ENCODE measurements at regions not wholly inside any gene's neighbourhood (a gene's known extent, or its start where the extent isn't known, plus 50 kb on each side); places are given as distances from the start of the nearest gene placed in this dataset.

DNA sequence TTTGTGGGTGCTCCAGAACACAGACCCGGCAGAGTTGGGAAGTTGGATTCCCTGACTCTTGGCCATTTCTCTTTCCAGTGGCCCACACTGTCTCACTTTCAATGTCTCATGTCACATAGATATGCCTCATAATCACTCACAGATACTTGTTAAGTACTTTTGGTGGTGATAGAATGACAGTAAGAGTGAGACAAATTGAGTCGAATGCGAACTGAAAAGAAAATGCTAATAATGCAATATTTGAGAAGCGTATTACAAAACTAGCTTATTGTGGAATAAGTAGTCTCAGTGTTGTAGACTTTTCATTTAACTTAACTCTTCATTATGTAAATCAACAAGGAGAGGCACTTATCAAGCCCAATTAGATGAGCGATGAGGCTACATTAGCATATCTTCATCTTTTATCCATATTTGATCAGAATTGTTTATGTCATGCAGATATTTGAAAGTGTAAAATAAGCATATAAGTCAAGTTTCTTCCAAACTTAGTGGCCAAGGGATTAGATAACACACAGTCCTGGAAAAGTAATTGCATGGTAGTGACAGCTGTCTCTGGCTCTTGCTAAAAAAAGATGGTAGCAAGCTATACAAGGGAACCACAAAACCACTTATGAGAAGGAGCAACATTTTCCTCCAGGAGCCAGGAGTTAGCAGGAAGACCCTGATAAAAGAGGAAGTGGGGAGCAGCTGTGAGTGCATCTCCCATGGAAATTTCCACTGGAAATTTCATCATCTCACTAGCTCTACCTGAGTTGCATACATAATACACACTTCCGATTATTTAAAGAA is 243.6 kb downstream of the ARRDC4 start:
- DNase-seq, result no peak

DNA sequence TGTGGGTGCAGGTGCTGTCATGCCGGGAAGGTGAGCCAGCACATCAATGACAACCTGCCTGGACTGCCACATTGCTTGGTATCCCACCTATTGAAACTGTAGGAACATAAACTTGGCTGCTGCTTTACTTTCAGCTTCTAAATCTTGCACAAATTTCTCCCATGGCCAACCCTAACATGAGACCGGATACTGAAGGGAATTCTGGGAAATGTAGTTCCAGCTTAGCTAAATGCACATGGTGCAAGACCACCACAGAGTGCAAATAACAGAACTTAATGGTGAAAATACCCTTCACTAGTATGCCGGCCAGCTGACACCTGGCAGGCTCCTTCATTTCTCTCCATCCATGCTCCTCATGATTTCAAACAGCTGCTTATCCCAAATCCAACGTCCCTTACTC is 247.4 kb downstream of the ARRDC4 start:
- DNase-seq, result no peak

DNA sequence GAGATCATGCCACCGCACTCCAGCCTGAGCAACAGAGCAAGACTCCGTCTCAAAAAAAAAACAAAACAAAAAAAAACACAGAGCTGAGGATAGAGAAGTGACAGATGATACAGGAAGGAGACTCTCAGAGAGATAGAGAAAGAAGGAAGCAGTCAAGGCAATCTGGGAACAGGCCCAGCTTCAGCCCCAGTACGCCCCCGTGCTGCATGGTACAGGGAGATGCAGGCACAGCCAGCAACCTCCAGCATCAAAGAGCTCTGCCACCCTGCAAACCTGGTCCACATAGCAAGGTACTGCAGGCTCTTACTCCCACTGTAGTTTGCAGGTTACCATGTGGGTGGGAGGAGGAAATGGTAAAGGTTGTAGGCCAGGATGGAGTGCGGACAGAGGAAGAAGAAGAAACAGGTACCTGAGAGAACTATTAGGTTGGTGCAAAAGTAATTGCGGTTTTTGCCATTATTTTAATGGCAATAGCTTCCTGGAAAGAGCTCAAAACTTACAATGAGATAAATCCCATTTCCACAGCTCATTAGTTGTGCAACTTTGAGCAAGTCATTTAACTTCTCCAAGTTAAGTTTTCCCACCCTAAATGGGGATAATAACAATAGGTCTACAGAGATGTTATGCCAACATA is 253.0 kb downstream of the ARRDC4 start:
- no peak for DNase-seq

DNA sequence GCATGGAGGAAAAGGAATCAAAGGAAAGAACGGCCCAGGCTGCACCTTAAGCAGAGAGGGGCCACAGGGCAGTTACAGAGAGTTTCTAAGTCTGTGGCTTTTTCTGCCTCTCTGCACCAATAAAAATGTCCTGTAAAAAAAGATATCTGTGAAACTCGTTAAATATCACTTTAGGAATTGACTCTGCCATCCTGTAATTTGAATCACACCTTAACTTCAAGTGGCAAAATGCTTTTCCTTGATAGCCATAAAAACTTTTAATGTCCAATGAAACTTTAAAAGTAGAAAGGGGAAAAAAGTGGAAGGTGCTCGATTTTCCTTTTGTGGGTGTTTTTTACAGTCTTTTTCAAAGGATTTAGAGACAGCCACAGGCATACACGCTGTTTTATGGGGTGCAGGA is 255.7 kb downstream of the ARRDC4 start:
- no peak for DNase-seq

DNA sequence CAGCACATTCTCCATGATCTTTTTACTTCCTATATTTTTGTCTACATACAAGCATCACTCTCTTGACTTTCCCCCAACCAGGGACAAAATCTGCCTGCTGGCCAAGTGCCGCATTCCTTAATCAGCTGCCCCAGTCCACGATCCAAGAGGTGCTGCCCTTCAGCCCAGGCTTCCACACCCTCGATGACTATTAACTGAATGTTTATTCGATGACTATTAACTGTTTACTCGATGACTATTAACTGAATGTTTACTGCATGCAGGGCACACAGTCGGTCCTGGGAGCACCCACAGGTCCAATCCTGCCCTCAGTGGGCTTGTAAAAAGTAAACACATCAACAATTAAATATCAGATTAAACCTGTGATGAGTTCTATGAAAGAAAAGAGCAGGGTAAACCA is 256.9 kb downstream of the ARRDC4 start:
- DNase-seq, result no peak

DNA sequence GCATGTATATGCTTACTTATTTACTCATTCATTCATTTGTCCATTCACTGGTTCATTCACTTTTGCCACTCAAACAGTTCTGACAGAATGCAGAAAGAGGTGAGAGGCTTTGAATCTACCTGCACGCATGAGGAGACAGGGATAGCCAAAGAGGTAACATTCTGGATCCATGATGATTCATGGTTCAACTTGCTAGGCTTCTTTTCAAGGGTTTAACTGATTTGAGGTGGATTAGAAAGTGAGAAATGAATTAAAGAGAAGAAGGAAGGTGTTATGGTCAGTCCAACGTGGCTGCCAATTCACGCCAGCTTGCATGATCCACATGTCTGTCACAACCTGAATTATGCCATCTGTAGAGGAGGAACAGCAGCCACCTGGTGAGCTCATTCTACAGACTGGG is 260.6 kb downstream of the ARRDC4 start:
- DNase-seq, result no peak

DNA sequence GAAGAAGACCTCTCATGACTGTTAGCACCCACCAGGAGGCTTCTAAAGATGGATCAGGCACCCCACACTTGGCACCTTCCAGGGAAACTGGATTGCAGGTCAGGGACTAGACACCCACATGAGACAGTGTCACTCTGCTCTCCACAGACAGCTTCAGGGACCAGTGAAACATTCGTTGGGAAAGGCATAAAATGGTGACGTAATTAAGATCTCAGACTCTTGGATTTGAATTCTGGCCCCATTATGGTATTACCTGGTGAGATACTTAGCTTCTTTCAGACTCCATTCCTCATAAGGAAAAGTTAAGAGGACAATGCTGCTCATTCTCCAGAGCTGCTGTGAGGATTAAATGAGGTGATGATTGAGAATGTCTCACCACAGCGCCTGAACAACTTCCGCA is 261.1 kb downstream of the ARRDC4 start:
- no peak for DNase-seq

DNA sequence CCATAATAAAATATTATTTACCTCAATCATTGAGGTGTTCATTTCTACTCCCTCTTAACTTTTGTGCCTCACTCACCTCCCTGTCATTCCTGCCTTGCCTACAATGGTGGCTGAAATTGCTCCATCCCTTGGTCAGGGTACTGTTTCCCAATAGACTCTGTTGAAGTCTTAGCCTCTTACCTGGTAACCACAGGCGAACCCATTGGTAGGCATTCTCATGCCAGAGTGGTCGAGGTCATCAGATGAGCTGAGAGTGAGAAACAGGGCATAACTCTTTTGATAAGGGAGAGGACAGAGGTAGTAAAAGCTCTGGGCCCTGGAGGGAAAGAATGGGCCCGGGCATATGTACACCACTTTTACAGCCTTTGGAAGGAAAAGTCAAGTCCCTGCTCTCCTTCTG is 265.6 kb downstream of the ARRDC4 start:
- no peak for DNase-seq

DNA sequence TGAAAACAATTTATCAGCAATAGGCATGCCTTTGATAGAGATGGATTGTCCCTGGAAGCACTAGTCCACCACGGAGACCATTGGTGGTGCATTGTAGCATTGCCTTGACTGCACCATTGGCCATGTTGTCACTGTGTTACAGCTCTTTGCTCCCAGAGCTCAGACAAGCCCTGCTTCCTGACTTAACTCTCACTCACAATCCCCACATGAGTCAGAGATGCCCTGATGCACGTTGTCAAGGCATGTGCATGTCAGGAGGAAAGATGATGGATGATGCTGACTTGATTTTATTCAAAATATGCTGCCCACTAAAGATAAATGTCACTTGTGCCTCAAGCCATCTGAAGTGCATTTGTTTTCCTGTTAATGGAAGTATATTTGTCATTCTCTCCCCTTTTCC is 266.1 kb downstream of the ARRDC4 start:
- DNase-seq, result no peak

DNA sequence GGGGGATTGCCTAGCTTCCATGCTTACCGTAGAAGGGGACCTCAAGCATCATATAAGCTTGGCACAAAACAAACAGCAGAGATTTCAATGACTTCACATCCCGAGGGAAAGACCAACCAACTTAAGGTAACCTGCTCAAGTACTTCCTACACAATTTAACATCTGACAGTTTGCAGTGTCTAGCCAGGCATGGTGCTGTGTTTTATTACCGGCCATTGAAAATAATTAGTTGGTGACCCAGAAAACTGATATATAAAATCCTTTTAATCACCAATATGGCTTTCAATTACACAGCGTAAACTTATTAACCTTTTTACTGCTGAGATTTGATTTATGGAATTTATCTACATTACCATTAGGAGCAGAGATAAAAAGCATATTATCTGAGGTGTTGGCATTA is 268.3 kb downstream of the ARRDC4 start:
- no peak for DNase-seq

DNA sequence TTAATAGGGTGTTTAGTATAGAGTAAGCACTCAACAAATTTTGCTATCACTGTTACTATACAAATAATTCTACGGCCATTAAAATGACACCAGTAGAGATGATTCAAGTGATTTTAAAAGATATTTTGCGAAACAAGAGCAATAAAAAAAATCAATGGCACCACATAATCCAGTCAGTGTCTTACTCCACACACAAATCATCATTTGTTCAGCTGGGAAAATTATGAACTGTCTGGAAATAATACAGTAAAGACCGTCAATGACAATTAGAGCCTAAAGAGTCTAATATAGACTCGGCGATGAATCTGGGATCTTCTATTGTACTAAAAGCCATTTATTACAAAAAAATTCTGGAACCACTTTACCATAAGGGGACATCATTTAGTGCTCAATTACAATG is 270.5 kb downstream of the ARRDC4 start:
- DNase-seq, result no peak

DNA sequence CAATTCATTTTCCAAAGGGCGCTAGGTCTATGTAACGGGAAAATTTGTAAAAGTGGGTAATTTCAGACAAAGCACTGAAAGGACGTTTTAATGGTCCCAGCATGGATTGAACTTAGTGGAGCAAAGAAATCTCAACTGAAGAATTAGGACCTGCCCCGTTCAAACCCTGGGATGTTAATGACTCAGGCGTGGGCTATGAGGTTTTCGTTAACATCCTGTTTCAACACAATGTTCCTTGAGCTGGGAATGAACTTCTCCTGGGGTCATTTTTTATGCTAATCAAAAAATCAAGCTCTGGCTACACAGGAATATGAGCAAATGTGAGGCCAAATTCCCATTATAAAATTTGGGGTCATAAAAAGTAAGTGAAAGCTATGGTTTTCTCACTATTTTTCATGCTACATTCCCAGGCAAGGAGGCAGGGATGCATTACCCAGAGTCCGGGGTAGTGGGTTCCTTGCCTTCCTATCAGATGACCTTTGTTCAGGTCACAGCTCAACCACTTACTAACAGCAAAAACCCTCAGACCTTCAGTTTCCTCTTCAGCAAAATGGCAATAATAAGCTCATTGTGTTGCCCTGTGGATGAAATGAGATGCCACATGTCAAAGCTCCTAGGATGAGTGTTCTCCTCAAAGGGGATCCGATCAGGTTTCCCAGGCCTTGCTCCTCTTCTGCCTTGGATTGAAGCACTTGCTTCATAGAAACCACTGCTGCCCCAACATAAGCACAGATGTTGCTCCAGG is 271.4 kb downstream of the ARRDC4 start:
- no peak for DNase-seq

DNA sequence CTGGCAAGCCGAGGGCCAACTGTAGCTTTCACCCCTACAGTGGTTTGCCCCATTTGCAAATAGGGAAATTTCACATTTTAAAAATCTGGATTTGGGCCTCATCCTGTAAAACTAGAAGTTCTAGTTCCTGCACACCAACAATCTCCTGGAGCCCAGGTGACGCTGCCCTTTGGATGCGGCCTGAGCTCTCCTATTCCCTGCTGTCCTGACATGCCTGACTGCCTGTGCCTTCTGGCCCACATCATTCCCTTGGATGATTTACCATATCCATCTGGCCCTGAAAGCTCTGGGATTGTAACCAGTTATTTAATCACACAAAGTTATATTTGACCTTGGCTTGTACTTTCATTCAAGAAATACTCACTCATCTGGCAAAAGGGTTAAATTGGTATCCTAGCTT is 272.3 kb downstream of the ARRDC4 start:
- DNase-seq, result no peak

DNA sequence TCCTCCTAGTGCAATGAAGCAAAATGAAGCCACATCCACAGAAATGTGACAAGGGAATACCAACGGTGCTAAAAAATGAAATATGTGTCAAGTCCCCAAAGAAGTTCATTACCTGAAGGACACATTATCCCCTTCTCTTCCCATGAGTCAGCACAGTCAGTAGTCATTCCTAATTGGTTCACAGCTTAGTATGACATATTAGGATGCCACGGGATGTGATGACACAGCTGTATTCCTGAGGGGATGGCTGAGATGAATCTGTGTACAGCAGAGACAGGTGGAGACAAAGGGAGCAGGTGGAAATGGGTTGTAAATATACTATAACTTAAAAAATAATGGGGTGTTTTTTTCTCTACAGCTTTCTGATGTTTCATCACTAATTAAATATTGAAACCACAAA is 273.4 kb downstream of the ARRDC4 start:
- no peak for DNase-seq

DNA sequence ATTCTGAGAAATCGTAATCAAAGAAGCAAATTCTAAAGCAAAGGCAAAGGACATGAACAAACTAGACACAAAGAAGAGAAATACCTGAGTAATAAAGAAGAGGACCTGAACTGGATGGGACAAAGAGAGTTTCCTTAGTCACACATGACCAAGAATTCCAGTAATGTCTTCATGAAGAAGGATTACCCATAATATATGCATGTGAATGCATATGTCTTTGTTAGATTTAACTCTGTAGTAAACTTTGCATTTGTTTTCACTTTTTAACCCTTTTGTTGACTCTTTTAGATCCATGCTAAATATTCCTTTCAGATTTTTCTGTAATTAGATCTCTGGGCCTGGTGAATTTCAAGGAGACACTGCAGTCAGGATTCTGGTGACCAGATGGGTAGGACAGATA is 279.8 kb downstream of the ARRDC4 start:
- DNase-seq, result no peak

DNA sequence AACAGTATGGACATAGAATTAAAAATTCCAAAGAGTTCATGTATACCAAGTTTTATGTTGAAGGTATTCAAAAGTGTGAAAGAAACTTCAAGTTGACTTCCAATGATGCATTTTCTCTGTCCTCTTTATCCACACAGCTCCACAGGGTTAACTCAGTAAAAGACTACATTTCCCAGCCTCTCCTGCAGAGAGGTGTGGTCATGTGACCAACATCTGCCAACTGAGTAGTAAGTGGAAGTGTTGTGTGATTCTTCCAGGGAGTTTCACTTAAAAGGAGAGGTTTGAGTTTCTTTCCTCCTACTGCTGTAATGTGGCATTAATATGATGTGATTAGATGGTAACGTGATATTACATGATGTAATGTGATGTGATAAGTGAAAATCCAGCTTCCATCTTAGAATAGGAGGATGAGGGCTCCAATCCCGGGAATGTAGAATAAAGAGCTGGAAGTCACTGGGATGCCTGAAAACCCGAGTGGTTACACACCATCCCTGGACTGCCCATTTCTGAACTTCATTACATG is 280.6 kb downstream of the ARRDC4 start:
- DNase-seq, result no peak

DNA sequence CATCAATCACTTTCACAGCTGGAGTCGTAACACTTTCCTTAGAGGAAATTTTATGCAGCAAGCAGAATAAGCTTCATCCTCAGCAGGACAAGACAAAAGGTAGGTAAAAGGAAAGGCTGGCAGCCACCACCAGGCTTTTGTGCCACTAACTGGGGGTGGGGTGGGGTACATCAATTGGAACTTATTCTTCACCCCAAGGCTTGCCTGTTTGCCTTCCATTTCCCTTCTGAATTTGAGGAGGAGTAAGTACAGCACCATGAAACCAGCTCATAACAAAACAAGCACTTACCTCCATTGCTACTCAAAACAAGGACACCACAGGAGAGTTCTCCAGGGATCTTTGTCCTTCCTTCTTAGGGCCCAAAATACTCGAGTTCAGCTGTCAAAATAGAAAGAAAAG is 296.8 kb downstream of the ARRDC4 start:
- no peak for DNase-seq

DNA sequence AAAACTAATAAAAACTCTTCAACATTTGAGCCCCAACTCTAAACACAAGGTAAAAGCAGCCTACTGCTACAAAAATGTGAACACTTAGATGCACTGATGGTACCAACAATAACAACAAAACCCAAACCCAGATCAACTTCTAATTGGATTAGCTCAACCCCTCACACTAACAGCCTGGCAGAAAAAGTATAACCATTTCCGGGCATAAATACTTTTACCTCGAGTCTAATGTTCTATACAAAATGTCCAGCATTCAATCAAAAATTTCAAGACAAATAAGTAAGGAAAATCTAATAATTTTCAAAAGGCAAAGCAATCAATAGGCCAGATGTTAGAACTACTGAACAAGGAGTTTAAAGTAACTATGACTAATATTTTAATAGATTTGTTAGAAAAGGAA is 303.3 kb downstream of the ARRDC4 start:
- DNase-seq, result no peak

DNA sequence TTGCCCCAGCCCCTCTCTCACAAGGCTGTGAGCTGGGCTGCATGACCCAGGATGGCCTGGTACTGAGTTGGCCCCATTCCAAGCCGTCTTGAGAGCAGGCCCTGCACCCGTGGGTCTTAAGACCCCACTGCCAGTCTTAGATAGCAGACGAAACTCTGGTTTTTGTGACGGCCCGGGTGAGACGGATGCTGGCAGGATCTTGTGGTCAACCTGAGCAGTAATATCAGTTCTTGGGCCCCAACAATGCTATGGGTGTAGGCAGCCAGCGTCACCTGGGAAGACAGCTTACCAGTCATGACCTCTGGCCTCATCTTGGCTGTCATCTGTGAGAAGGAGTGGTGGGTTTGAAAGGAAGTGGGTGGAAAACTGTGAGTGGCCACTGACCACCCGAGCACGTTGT is 305.8 kb downstream of the ARRDC4 start:
- DNase-seq, result no peak

DNA sequence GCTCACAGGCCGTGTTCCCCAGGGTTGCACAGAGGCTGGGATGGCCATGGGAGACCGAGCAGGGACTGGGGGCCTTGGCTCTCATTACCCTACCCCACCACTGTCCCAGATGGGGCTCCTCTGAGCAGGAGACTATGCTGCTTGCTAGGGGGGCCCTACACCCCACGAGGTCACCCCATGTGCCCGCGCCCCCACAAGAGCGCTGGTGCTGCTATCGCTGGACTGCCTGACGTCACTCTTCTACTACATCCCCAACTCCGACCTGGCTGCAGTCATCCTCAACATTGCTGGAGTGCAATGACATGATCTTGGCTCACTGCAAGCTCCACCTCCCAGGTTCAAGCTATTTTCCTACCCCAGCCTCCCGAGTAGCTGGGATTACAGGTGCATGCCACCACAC is 307.7 kb downstream of the ARRDC4 start:
- no peak for DNase-seq

DNA sequence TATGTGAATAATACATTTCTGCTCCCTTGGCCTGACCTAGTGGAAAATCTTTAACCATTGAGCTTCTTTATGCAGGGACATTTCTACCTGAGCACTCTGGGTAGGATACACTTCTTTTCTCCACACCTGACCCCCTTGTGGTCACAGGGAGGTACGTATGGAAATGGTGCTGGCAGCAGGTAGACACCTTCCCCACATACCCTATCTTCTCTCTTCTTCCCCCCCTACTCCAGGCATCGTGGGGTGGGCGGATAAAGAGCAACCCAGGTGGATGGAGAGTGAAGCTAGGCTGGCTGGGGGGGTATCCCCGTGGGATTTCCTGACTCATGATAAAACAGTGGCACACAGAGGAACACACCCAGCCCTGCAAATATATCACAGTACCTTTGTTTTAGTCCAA is 312.1 kb downstream of the ARRDC4 start:
- DNase-seq, result no peak

DNA sequence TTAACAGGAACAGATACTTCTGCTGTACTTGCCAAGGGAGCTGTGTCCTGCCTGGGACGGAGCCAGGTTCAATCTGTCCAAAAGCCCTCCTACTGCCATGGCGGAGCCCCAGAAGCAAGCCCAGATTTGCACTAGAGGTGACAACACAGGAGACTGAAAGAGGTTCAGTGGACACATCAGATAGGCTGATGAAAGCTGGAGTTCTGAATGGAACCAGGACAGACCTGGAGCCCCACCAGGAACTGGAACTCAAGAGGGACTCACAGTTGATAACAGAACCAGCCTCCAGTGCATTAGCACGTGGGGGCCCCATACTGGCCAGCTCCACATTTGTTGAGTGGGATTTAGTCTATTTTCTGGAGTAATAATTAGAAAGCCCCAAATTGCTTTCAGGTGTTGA is 315.5 kb downstream of the ARRDC4 start:
- no peak for DNase-seq

DNA sequence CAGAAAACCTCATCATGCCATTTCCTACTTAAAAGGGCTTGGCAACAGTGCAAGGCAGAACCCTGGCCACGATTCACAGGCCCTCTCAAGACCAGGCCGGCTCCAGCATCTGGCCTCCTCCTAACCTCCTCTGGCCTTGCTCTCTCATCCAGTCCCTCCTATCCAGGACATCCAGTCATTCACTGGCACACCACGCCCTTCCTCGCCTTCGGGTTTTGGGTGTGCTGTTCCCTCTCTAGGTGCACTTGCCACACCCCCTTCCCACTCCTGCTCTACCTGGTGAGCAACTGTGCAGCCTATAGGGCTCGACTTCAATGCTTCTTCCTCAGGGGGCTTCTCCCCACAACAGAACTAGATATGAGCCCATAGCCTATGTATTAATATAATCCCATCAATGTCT is 317.1 kb downstream of the ARRDC4 start:
- DNase-seq, result no peak

Data from CD4-positive, alpha-beta T cell treated with Interleukin-6 for 4 hours (primary cell).